C4-2B (cell line): ENCODE measurements at regions not wholly inside any gene's neighbourhood (a gene's known extent, or its start where the extent isn't known, plus 50 kb on each side); places are given as distances from the start of the nearest gene placed in this dataset.

Experiments
- H3K27ac ChIP-seq: fragments of 450-650 bp; 2 replicates; pipeline ENCODE4 v1.5.1; 2017
- CTCF ChIP-seq: fragments of 450-650 bp; conservative IDR thresholded peaks from 2 replicates; pipeline ENCODE4 v1.5.1; 2017; ENCODE audit warnings: mild to moderate bottlenecking
- ZFX ChIP-seq: fragments of 450-650 bp; IDR thresholded peaks from 2 replicates; pipeline ENCODE4 v1.6.1; 2017

GRCh38 chrX:39283239-39283638 lies 482.0 kb downstream of the MID1IP1 start:
- no peak overlapping the region for H3K27ac ChIP-seq
- TF ChIP-seq ZFX (no peak), CTCF (no peak)

DNA sequence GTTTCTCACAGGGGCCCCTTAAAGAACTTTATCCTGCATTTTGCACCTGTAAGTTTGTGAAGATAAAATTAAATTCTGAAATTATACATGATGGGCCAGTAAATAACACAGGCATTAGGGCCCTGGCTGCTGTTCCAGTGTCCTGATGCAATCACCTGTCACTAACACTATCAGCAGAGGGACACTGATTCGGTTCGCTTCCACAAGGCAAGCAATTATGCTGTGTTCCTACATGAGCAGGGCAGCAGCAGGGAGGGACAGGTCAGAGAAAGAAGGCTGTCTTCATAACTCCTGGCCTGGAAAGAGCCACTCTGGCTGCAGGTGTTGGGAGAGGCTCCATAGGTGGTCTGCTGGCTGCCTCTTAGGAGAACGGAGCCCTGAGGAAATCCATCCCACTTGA lies 487.3 kb downstream of the MID1IP1 start:
- TF ChIP-seq ZFX (no peak), CTCF (no peak)
- H3K27ac ChIP-seq: no peak overlapping the region

DNA sequence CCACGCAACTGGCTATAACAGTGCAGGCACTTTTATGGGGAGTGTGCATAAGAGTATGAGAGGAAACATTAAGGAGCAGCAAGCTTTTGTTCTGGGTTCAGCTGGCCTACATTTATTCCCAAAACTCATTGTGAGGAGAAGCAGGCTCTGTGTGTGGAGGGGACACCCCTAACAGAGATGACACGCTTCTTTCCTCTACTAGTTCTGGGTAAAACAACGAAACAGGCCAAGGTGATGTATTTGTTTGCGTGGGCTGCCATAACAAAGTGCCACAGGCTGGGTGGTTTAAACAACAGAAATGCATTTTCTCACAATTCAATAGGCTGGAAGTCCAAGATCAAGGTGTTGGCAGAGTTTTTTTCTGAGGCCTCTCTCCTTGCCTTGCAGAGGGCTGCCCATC lies 488.6 kb downstream of the MID1IP1 start:
- H3K27ac ChIP-seq: no peak overlapping the region
- TF ChIP-seq CTCF (no peak), ZFX (no peak)

GRCh38 chrX:39293203-39293602 lies 491.9 kb downstream of the MID1IP1 start:
- H3K27ac ChIP-seq: no peak overlapping the region
- TF ChIP-seq CTCF (no peak), ZFX (no peak)

DNA sequence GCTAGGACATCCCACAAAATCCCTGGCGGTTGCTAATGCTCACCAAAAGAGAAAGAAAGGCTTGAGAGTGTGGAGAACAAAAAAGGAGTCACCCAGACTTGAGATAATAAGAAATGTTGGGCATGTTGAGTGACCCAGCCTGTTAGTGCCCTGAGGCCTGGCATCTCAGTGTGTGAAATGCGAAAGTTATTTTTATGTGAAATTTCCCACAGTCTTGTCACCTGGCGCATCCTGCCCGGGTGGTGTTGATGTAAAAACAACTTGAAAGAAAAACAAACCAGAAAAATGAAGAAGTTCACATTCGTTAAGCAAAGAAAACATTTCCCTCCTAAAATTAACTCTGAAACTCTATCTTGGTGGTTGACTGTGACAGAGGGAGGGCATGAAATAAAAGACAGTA lies 495.2 kb downstream of the MID1IP1 start:
- TF ChIP-seq ZFX (no peak), CTCF (no peak)
- H3K27ac ChIP-seq: no peak overlapping the region

- no peak overlapping the region for H3K27ac ChIP-seq
- TF ChIP-seq CTCF (no peak), ZFX (no peak)
These were observed 497.6 kb downstream of the MID1IP1 start for GRCh38 chrX:39298821-39299220.

- no peak overlapping the region for H3K27ac ChIP-seq
- TF ChIP-seq CTCF (no peak), ZFX (no peak)
These were observed 498.4 kb downstream of the MID1IP1 start for GRCh38 chrX:39299615-39300014.
